Ovary (tissue), 3 donors: ENCODE measurements at regions not wholly inside any gene's neighbourhood (a gene's known extent, or its start where the extent isn't known, plus 50 kb on each side); places are given as distances from the start of the nearest gene placed in this dataset.
"Not testable (repeated sequence)": the region's sequence is repeated elsewhere in the genome, so short reads cannot be mapped to it uniquely, and the experiment has no call there.

Source experiments
- CTCF ChIP-seq, 3 donors: fragments of 450-650 bp in 2 of 3; fragments of 200-600 bp in 1 of 3; IDR thresholded peaks; one replicate each; pipeline versions ENCODE4 v1.5.1 to v1.8.0; 2016 to 2022; ENCODE audit warnings: antibody characterized with exemption in 3 of 3, mild to moderate bottlenecking in 1 of 3
- EP300 ChIP-seq: sonication (generic); formaldehyde crosslinking; IDR thresholded peaks from one replicate; pipeline ENCODE4 v1.6.1; 2017; ENCODE audit warnings: antibody characterized with exemption
- POLR2A ChIP-seq: fragments of 450-650 bp; IDR thresholded peaks from one replicate; pipeline ENCODE4 v1.6.1; 2017; ENCODE audit warnings: antibody characterized with exemption, mild to moderate bottlenecking, moderate library complexity
- donor health status: DM: no; HTN: no; CAD: no.

- TF ChIP-seq CTCF (IDR thresholded peaks at IDR 0.05); POLR2A; EP300: not testable (repeated sequence)
Observed at GRCh38 chr1:172847814-172848213, 188.9 kb downstream of the FASLG start.
